ENCODE measurements at regions not wholly inside any gene's neighbourhood (a gene's known extent, or its start where the extent isn't known, plus 50 kb on each side); places are given as distances from the start of the nearest gene placed in this dataset.

DNA sequence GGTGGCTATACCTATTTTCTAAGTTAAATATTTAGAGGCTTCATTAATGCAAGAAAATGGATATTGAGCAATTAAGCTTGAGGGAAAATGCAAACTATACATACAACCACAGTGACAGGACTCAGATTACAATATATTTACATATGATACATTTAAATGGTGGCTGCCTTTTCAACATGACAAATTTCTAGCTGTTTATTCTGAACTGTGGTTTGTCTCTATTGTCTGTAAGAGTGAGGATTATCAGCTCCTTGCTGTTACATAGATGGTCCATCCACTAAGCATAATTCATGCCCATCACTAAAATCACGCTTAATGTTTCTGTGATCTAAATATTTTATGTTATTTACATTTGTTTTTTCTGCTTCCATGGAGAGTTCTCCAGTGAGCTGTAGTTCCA, 81.1 kb upstream of the SGCD start:
- H3K4me1 ChIP-seq (replicated peaks in 1 of 2; ENCODE audit: control insufficient read depth in 2 of 2, insufficient read depth in 2 of 2, low read length in 2 of 2) = no peaks in the 10 kb centered on the region
- no peak overlapping the region for H3K27ac ChIP-seq (ENCODE audit: extremely low read depth, low read depth, low read length)
- 0% methylated on average over 1 of the region's 1 CpG for WGBS (ENCODE audit: insufficient coverage, low coverage, missing lambda C conversion rate)
- H3K36me3 ChIP-seq (ENCODE audit: control insufficient read depth, insufficient read depth, low read length) = no peaks in the 10 kb centered on the region
- ChIA-PET CTCF (ENCODE audit: low intra/inter-chr PET ratio) (no interaction called here), POLR2A (no interaction called here)
- ATAC-seq = no peak
- H4K20me1 ChIP-seq (replicated peaks; ENCODE audit: control insufficient read depth, insufficient read depth, low read length) = no peaks in the 10 kb centered on the region
- no peak overlapping the region for H3K4me2 ChIP-seq (ENCODE audit: insufficient read depth, low read length)
- in situ Hi-C loops (cut with MboI) (no loop called here), intact Hi-C loops (cut with micrococcal nuclease) (no loop called here)
- H3K9ac ChIP-seq (ENCODE audit: insufficient read depth in 1 of 2, low read depth in 2 of 2, low read length in 2 of 2) = no peak overlapping the region
- H3K9me3 ChIP-seq (replicated peaks; ENCODE audit: control insufficient read depth, insufficient read depth, low read depth, low read length) = no peaks in the 10 kb centered on the region
- H3K79me2 ChIP-seq (ENCODE audit: control insufficient read depth, insufficient read depth, low read length) = no peaks in the 10 kb centered on the region
- no peak for DNase-seq (ENCODE audit: extremely low read depth in 1 of 4, low spot score in 3 of 4)
- FAIRE-seq = no peak
- H3K9me1 ChIP-seq (ENCODE audit: control insufficient read depth, insufficient read depth, low read length) = no peaks in the 10 kb centered on the region
- H3K4me3 ChIP-seq = no peak overlapping the region
- no TSS peak for BruUV-seq (replicated peaks)
- TF ChIP-seq HNRNPH1 (optimal IDR thresholded peaks at IDR 0.05; ENCODE audit: low read depth, low read length) = no peak
- no peak for TF ChIP-seq POLR2A (conservative IDR thresholded peaks at IDR 0.05)
- H3K27me3 ChIP-seq (ENCODE audit: control insufficient read depth in 2 of 2, insufficient read depth in 2 of 2, low read length in 2 of 2) = no peaks in the 10 kb centered on the region
- no peak overlapping the region for H2AFZ ChIP-seq (ENCODE audit: low read depth, low read length)

DNA sequence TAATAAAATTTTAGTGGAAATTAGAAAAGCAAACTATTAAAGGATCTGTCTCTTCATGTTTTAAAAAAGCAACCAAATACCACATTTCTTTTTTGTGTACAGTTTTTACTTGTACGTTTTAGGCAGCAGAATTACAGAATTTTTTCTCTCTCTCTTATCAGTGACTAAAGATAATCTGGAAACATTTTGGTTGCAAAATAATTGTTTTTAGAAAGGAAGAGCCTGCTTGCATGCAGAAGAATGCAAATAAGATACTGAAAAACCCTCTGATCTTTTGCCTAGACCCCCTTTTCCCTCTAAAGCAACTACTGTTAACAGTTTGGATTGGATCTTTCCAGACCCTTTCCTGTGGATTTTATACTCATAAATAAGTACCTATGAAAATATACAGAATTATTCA, 75.9 kb upstream of the SGCD start:
- no peak overlapping the region for H3K4me2 ChIP-seq (ENCODE audit: insufficient read depth, low read length)
- FAIRE-seq (no peak), DNase-seq (ENCODE audit: extremely low read depth in 1 of 4, low spot score in 3 of 4) (no peak), ATAC-seq (no peak)
- no peaks in the 10 kb centered on the region for H3K9me1 ChIP-seq (ENCODE audit: control insufficient read depth, insufficient read depth, low read length)
- no peaks in the 10 kb centered on the region for H3K9me3 ChIP-seq (replicated peaks; ENCODE audit: control insufficient read depth, insufficient read depth, low read depth, low read length)
- H3K27me3 ChIP-seq (ENCODE audit: control insufficient read depth in 2 of 2, insufficient read depth in 2 of 2, low read length in 2 of 2) = no peaks in the 10 kb centered on the region
- intact Hi-C loops (cut with micrococcal nuclease) (no loop called here), in situ Hi-C loops (cut with MboI) (no loop called here)
- TF ChIP-seq ZNF41 (CRISPR knock-in tag; conservative IDR thresholded peaks at IDR 0.05) (no peak), ZNF133 (CRISPR knock-in tag; IDR thresholded peaks at IDR 0.05) (no peak), CTBP1 (IDR thresholded peaks at IDR 0.05; ENCODE audit: borderline replicate concordance) (no peak), CBX5 (IDR thresholded peaks at IDR 0.05; ENCODE audit: borderline replicate concordance, low read depth) (no peak), ESRRB (CRISPR knock-in tag; IDR thresholded peaks at IDR 0.05; ENCODE audit: borderline replicate concordance) (no peak), MED1 (CRISPR knock-in tag; IDR thresholded peaks at IDR 0.05; ENCODE audit: borderline replicate concordance) (no peak), ZC3H11A (IDR thresholded peaks at IDR 0.05; ENCODE audit: low read depth, low read length) (no peak), MAZ (CRISPR knock-in tag; conservative IDR thresholded peaks at IDR 0.05 in 1 of 2, IDR thresholded peaks at IDR 0.05 in 1 of 2) (no peak)
- TF ChIP-seq, protein P1, sequence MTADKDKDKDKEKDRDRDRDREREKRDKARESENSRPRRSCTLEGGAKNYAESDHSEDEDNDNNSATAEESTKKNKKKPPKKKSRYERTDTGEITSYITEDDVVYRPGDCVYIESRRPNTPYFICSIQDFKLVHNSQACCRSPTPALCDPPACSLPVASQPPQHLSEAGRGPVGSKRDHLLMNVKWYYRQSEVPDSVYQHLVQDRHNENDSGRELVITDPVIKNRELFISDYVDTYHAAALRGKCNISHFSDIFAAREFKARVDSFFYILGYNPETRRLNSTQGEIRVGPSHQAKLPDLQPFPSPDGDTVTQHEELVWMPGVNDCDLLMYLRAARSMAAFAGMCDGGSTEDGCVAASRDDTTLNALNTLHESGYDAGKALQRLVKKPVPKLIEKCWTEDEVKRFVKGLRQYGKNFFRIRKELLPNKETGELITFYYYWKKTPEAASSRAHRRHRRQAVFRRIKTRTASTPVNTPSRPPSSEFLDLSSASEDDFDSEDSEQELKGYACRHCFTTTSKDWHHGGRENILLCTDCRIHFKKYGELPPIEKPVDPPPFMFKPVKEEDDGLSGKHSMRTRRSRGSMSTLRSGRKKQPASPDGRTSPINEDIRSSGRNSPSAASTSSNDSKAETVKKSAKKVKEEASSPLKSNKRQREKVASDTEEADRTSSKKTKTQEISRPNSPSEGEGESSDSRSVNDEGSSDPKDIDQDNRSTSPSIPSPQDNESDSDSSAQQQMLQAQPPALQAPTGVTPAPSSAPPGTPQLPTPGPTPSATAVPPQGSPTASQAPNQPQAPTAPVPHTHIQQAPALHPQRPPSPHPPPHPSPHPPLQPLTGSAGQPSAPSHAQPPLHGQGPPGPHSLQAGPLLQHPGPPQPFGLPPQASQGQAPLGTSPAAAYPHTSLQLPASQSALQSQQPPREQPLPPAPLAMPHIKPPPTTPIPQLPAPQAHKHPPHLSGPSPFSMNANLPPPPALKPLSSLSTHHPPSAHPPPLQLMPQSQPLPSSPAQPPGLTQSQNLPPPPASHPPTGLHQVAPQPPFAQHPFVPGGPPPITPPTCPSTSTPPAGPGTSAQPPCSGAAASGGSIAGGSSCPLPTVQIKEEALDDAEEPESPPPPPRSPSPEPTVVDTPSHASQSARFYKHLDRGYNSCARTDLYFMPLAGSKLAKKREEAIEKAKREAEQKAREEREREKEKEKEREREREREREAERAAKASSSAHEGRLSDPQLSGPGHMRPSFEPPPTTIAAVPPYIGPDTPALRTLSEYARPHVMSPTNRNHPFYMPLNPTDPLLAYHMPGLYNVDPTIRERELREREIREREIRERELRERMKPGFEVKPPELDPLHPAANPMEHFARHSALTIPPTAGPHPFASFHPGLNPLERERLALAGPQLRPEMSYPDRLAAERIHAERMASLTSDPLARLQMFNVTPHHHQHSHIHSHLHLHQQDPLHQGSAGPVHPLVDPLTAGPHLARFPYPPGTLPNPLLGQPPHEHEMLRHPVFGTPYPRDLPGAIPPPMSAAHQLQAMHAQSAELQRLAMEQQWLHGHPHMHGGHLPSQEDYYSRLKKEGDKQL (CRISPR knock-in tag; IDR thresholded peaks at IDR 0.05; ENCODE audit: borderline replicate concordance) = no peak
- 0% methylated on average over 1 of the region's 1 CpG for WGBS (ENCODE audit: insufficient coverage, low coverage, missing lambda C conversion rate)
- POLR2A ChIA-PET = no interaction called here
- no peaks in the 10 kb centered on the region for H3K79me2 ChIP-seq (ENCODE audit: control insufficient read depth, insufficient read depth, low read length)
- H4K20me1 ChIP-seq (replicated peaks; ENCODE audit: control insufficient read depth, insufficient read depth, low read length) = no peaks in the 10 kb centered on the region
- no TSS peak for BruUV-seq (replicated peaks)
- H3K36me3 ChIP-seq (ENCODE audit: control insufficient read depth, insufficient read depth, low read length) = no peaks in the 10 kb centered on the region
- H2AFZ ChIP-seq (ENCODE audit: low read depth, low read length) = no peak overlapping the region
- no peaks in the 10 kb centered on the region for H3K4me1 ChIP-seq (replicated peaks in 1 of 2; ENCODE audit: control insufficient read depth in 2 of 2, insufficient read depth in 2 of 2, low read length in 2 of 2)
- no peak overlapping the region for H3K27ac ChIP-seq (ENCODE audit: extremely low read depth, low read depth, low read length)
- H3K9ac ChIP-seq (ENCODE audit: insufficient read depth in 1 of 2, low read depth in 2 of 2, low read length in 2 of 2) = no peak overlapping the region
- H3K4me3 ChIP-seq = no peak overlapping the region
- CTCF ChIA-PET (ENCODE audit: low intra/inter-chr PET ratio) = no interaction called here
